Psoas muscle (tissue), 7 donors: ENCODE measurements at regions not wholly inside any gene's neighbourhood (a gene's known extent, or its start where the extent isn't known, plus 50 kb on each side); places are given as distances from the start of the nearest gene placed in this dataset.
"Not testable (repeated sequence)": the region's sequence is repeated elsewhere in the genome, so short reads cannot be mapped to it uniquely, and the experiment has no call there.

Experiments
- ATAC-seq, 4 donors: fragments of 200-7000 bp; cut with Tn5 transposase; one replicate each; pipeline ENCODE4 v1.9.1; 2020; ENCODE audit warnings: moderate library complexity in 3 of 4, mild to moderate bottlenecking in 2 of 4
- DNase-seq, 2 donors: peaks; one replicate each; pipeline ENCODE4 v3.0.0-alpha.2; 2020
- H3K27ac ChIP-seq: fragments of 200-600 bp; one replicate; pipeline ENCODE4 v1.8.0; 2022
- H3K27me3 ChIP-seq, 3 donors: fragments of 200-600 bp in 1 of 3; one replicate each; pipeline versions ENCODE4 v1.6.1 to v1.8.0; 2013 to 2022; ENCODE audit warnings: low read length in 2 of 3, mild to moderate bottlenecking in 2 of 3, moderate library complexity in 1 of 3; ENCODE audit not compliant: insufficient read depth in 3 of 3
- H3K36me3 ChIP-seq, 2 donors: fragments of 200-600 bp in 1 of 2; one replicate each; pipeline versions ENCODE4 v1.6.1 to v1.8.0; 2013 to 2022; ENCODE audit warnings: low read depth in 1 of 2, mild to moderate bottlenecking in 1 of 2, moderate library complexity in 1 of 2; ENCODE audit not compliant: insufficient read depth in 1 of 2
- H3K4me1 ChIP-seq: fragments of 200-600 bp; one replicate; pipeline ENCODE4 v1.8.0; 2022
- H3K4me3 ChIP-seq: fragments of 200-600 bp; one replicate; pipeline ENCODE4 v1.8.0; 2022; ENCODE audit warnings: mild to moderate bottlenecking
- H3K9me3 ChIP-seq: fragments of 200-600 bp; one replicate; pipeline ENCODE4 v1.8.0; 2022
- WGBS, 3 donors: extraction: QIAGEN DNeasy Blood & Tissue Kit; methylation state at CpG; one replicate each; pipeline versions ENCODE4 v1.1.6 to v1.1.7; 2013; 5-methylcytosine and 5-hydroxymethylcytosine counted together
- intact Hi-C, 2 donors: fragments of 100-400 bp; cut with DNase I; formaldehyde crosslinking; loops; one replicate each; pipeline versions ENCODE4 v1.11.0 to v1.14.2; 2022
- TF ChIP-seq, protein P1 (sequence below): fragments of 200-600 bp; IDR thresholded peaks from one replicate; pipeline ENCODE4 v1.8.0; 2022; ENCODE audit warnings: antibody characterized with exemption
- donor health status: healthy with polysubstance abuse.
- donor health status: DM: no; HTN: no; CAD: no; lungs with moderate emphysema.
- donor health status: Bipolar disorder and iron deficiency.
- donor health status: healthy.
- donor health status: DM: yes; HTN: yes; CAD: no.
- donor health status: DM: no; HTN: no; CAD: no.
- donor health status: DM: yes; HTN: yes; CAD: no.

DNA sequence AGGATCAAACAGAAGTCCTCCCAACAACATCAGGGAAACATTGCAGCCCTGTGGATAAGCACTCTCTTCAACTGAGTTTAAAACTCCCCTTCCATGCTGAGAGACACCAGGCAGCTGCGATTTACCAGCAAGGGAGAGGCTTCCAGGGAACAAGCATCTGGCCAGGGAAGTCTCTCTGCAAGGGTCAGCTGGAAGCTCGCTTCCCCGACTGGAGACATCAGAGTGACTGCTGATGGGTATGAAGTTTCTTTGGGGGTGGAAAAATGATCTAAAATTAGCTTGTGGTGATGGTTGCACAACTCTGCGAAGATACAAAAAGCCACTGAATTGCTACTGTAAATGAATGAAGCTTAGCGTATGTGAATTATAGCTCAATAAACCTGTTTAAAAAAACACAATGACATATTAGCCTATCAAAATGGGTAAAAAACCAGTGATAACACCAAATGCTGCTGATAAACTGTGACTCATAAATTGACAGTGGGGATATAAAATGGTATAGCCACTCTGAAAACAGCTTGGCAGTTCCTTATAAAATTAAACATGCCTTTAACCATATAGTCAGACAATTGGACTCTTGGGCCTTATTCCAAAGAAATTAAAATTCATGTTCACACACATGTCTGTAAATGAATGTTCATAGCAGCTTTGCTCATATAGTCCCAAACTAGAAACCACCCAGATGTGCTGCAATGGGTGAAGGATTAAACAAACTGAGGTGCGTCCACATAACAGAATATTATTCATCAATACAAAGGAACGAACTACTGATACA, 1082.0 kb downstream of the SOCS6 start:
- DNase-seq (no peak), ATAC-seq (no peak)
- TF ChIP-seq, protein P1, sequence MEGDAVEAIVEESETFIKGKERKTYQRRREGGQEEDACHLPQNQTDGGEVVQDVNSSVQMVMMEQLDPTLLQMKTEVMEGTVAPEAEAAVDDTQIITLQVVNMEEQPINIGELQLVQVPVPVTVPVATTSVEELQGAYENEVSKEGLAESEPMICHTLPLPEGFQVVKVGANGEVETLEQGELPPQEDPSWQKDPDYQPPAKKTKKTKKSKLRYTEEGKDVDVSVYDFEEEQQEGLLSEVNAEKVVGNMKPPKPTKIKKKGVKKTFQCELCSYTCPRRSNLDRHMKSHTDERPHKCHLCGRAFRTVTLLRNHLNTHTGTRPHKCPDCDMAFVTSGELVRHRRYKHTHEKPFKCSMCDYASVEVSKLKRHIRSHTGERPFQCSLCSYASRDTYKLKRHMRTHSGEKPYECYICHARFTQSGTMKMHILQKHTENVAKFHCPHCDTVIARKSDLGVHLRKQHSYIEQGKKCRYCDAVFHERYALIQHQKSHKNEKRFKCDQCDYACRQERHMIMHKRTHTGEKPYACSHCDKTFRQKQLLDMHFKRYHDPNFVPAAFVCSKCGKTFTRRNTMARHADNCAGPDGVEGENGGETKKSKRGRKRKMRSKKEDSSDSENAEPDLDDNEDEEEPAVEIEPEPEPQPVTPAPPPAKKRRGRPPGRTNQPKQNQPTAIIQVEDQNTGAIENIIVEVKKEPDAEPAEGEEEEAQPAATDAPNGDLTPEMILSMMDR: no peak
- Histone ChIP-seq H3K4me3 (no peak overlapping the region), H3K27ac (no peak overlapping the region), H3K27me3 (no peaks in the 10 kb centered on the region), H3K36me3 (no peaks in the 10 kb centered on the region), H3K9me3 (peaks cover 9% of the 10 kb centered on the region), H3K4me1 (no peaks in the 10 kb centered on the region)
- intact Hi-C loops: no loop called here
- 69 to 72% (median 69%) methylated on average over 7 of the region's 7 CpGs for WGBS, 3 donors

DNA sequence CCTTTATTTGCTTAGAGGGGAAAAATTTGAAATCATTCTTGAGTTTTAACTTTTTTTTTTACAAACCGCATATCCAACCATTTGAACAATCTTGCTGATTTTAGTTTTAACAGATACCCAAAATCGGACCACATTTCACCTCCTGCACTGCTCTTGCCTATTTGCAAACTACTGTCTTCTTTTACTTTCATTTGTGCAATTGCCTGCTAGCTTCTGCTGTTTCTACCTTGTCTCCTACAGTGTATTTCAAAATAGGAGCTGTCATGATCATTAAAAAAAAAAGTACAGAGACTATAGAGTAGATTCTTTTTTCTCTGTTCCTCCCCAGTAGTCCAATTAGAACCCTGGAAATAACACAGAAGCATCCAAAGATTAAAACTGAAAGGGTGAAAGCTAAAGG, 1081.2 kb downstream of the SOCS6 start:
- DNase-seq (no peak), ATAC-seq (no peak)
- H3K27ac ChIP-seq: no peak overlapping the region
- H3K9me3 ChIP-seq: peaks cover 14% of the 10 kb centered on the region
- 82 to 88% (median 87%) methylated on average over 2 of the region's 2 CpGs for WGBS, 3 donors
- H3K27me3 ChIP-seq: no peaks in the 10 kb centered on the region
- H3K4me1 ChIP-seq: no peaks in the 10 kb centered on the region
- TF ChIP-seq, protein P1: no peak
- intact Hi-C loops: no loop called here
- H3K36me3 ChIP-seq: no peaks in the 10 kb centered on the region
- no peak overlapping the region for H3K4me3 ChIP-seq

DNA sequence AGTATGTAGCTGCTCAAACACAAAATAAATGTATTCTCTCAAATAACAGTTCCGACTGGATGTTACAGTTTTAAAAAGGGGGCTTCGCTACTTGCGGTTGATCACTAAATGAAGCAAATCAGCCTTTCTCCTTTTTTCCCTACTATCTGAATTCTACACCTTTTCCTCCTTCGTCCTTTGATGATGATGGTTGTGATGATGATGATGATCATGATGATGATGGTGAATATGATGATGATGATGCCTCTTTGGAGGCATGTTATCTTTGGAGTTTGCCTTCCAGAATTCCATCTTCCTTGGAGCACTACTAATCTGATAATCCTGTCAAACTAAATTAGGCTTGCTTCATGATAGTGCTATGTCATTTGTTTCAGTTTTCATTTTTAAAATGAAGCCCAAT, 1073.3 kb downstream of the SOCS6 start:
- no peak for ATAC-seq
- H3K27ac ChIP-seq: no peak overlapping the region
- no peaks in the 10 kb centered on the region for H3K36me3 ChIP-seq
- no peaks in the 10 kb centered on the region for H3K4me1 ChIP-seq
- H3K4me3 ChIP-seq: no peak overlapping the region
- TF ChIP-seq, protein P1: no peak
- 86 to 92% (median 91%) methylated on average over 4 of the region's 4 CpGs for WGBS, 3 donors
- H3K27me3 ChIP-seq: no peaks in the 10 kb centered on the region
- H3K9me3 ChIP-seq: peaks cover 14% of the 10 kb centered on the region
- intact Hi-C loops: no loop called here
- no peak for DNase-seq

DNA sequence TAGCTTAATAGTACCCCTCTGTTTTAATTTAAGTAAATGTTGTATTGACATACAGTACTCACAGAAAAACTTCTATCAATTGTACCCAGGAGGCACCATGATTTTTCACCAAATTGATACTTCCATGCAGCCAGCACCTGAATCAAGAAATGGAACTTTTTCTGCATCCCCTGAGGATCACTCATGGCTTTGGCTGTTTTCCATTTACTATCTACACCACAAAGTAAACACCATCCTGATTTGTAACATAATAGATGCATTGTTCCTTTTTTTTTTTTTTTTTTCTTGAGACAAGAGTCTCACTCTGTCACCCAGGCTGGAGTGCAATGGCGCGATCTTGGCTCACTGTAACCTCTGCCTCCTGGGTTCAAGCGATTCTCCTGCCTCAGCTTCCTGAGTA, 1066.8 kb downstream of the SOCS6 start:
- not testable (repeated sequence) for ATAC-seq

DNA sequence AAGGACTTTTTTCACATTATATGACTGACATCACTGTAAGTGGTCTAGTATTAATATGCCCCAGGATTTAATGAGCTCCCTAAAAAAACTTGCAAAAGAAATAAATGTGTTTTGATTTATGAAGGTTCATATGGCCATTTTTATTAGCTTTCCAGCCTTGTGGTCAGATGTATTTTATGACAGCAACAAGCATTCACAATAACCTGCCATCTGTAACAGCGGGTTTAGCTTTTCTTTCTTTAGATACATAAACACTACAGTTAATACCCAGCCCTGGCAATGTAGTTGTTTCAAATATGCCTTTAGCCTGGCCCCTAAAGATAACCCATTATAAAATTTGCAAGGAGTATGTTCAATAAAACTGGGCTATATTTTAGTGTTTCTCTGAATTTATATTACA, 1063.8 kb downstream of the SOCS6 start:
- no peaks in the 10 kb centered on the region for H3K36me3 ChIP-seq
- TF ChIP-seq, protein P1: no peak
- intact Hi-C loops: no loop called here
- 23 to 37% (median 30%) methylated on average over 1 of the region's 1 CpG for WGBS, 3 donors
- H3K27me3 ChIP-seq: no peaks in the 10 kb centered on the region
- H3K27ac ChIP-seq: no peak overlapping the region
- no peak for ATAC-seq
- DNase-seq: no peak
- no peak overlapping the region for H3K4me3 ChIP-seq
- H3K9me3 ChIP-seq: no peaks in the 10 kb centered on the region
- H3K4me1 ChIP-seq: no peaks in the 10 kb centered on the region

More for the DNA sequence above, 1066.8 kb downstream of the SOCS6 start:
- H3K27me3 ChIP-seq, H3K4me3 ChIP-seq, H3K4me1 ChIP-seq, H3K27ac ChIP-seq, intact Hi-C loops, DNase-seq, H3K36me3 ChIP-seq, H3K9me3 ChIP-seq: not testable (repeated sequence)
- WGBS, 3 donors: 93 to 96% (median 96%) methylated on average over 3 of the region's 3 CpGs
